Prostate gland (tissue), 2 donors: ENCODE measurements at regions not wholly inside any gene's neighbourhood (a gene's known extent, or its start where the extent isn't known, plus 50 kb on each side); places are given as distances from the start of the nearest gene placed in this dataset.

Source experiments
- DNase-seq: peaks from one replicate; pipeline ENCODE4 v3.0.0-alpha.2; 2019; ENCODE audit warnings: low spot score
- H3K27ac ChIP-seq, 2 donors: fragments of 200-600 bp; sonication (generic); 2 replicates each; pipeline ENCODE4 v1.5.1; 2017 to 2019
- H3K27me3 ChIP-seq: fragments of 200-600 bp; sonication (generic); replicated peaks from 2 replicates; pipeline ENCODE4 v1.5.1; 2019; ENCODE audit not compliant: insufficient read depth
- H3K36me3 ChIP-seq, 2 donors: fragments of 200-600 bp; sonication (generic); 1 replicate in 1 of 2; 2 replicates in 1 of 2; pipeline versions ENCODE4 v1.5.1 to v1.8.1; 2017 to 2019
- H3K4me1 ChIP-seq: fragments of 200-600 bp; sonication (generic); replicated peaks from 2 replicates; pipeline ENCODE4 v1.5.1; 2019
- H3K4me3 ChIP-seq, 2 donors: fragments of 200-600 bp; sonication (generic); 2 replicates each; pipeline ENCODE4 v1.5.1; 2017 to 2019
- H3K9me3 ChIP-seq: fragments of 200-600 bp; sonication (generic); 2 replicates; pipeline ENCODE4 v1.5.1; 2017
- POLR2A ChIP-seq: fragments of 450-650 bp; IDR thresholded peaks from one replicate; pipeline ENCODE4 v1.6.1; 2016; ENCODE audit warnings: antibody characterized with exemption, mild to moderate bottlenecking
- POLR2AphosphoS5 ChIP-seq: sonication (generic); formaldehyde crosslinking; IDR thresholded peaks from one replicate; pipeline ENCODE4 v1.6.1; 2017; ENCODE audit warnings: antibody characterized with exemption
- WGBS: methylation state at CpG from one replicate; pipeline ENCODE4 v1.1.5; 2018; 5-methylcytosine and 5-hydroxymethylcytosine counted together
- intact Hi-C: fragments of 100-400 bp; cut with DNase I; formaldehyde crosslinking; loops from one replicate; pipeline ENCODE4 v1.14.2; 2022
- TF ChIP-seq, protein P1 (sequence below), 4 experiments: fragments of 200-600 bp in 2 of 4; fragments of 450-650 bp in 2 of 4; sonication (generic) in 2 of 4; IDR thresholded peaks; 1 replicate in 3 of 4; 2 replicates in 1 of 4; pipeline ENCODE4 v1.5.1; 2016 to 2019; ENCODE audit warnings: antibody characterized with exemption in 4 of 4, mild to moderate bottlenecking in 2 of 4, moderate library complexity in 2 of 4

DNA sequence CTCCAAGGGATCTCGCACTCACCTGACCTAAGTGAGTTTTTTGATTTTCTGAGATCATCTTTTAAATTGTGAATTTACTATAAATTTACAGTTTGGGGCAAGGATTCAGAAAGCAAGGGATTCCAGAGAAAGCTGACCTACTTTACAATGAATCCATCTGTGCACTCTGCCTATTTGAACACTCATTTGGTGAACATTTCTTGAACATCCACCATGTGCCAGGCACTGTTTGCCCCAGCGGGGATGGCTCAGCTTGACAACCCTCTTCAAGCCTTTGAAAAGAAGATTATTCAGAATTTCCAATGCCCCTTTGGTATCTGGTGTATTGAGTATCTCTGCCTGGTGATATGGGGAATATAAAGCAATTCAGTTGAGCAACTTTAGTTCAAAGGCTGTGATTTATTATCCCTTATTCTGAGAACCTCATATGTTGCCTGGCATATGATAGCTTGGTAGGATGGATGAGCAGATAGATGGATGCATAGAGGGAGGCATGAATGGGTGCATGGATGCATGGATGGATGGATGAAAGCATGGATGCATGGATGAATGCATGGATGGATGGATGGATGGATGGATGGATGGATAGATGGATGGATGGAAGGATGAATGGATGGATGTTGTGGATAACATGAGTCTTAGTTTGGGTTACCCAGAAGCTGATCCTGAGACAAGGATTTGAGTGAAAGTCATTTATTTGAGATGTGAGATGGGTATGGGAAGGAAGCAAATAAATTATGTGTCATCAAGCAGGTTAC, 149.7 kb upstream of the ZNF366 start:
- Histone ChIP-seq H3K27me3 (no peaks in the 10 kb centered on the region), H3K4me3 (no peak overlapping the region), H3K9me3 (no peaks in the 10 kb centered on the region), H3K36me3 (no peaks in the 10 kb centered on the region), H3K27ac (no peak overlapping the region), H3K4me1 (no peaks in the 10 kb centered on the region)
- WGBS = 98% methylated on average over 2 of the region's 2 CpGs
- no peak for DNase-seq
- TF ChIP-seq POLR2A (no peak), POLR2AphosphoS5 (no peak)
- TF ChIP-seq, protein P1, sequence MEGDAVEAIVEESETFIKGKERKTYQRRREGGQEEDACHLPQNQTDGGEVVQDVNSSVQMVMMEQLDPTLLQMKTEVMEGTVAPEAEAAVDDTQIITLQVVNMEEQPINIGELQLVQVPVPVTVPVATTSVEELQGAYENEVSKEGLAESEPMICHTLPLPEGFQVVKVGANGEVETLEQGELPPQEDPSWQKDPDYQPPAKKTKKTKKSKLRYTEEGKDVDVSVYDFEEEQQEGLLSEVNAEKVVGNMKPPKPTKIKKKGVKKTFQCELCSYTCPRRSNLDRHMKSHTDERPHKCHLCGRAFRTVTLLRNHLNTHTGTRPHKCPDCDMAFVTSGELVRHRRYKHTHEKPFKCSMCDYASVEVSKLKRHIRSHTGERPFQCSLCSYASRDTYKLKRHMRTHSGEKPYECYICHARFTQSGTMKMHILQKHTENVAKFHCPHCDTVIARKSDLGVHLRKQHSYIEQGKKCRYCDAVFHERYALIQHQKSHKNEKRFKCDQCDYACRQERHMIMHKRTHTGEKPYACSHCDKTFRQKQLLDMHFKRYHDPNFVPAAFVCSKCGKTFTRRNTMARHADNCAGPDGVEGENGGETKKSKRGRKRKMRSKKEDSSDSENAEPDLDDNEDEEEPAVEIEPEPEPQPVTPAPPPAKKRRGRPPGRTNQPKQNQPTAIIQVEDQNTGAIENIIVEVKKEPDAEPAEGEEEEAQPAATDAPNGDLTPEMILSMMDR (IDR thresholded peaks at IDR 0.05) = no peak
- intact Hi-C loops = no loop called here

DNA sequence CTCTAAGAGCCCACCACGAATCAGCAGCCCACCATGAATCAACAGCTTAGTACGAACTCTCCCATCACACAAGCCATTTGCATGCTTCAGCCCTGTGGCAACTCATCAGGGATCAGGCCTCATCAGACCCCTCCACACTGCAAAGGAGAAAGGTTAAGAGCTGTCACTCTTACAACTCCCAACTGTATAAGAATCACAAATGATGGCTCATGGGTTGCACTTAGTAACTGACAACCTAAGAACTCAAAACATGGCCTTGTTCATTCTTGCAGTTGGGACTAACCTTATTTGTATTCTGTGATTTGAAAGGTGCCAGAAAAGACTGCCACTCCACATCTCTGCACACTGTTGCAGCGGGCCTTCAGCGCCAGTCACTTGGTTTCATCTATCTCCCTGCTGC, 149.1 kb upstream of the ZNF366 start:
- Histone ChIP-seq H3K4me3 (no peak overlapping the region), H3K36me3 (no peaks in the 10 kb centered on the region), H3K27me3 (no peaks in the 10 kb centered on the region), H3K9me3 (no peaks in the 10 kb centered on the region), H3K4me1 (no peaks in the 10 kb centered on the region), H3K27ac (no peak overlapping the region)
- intact Hi-C loops = no loop called here
- no peak for DNase-seq
- WGBS = 96% methylated on average over 4 of the region's 4 CpGs
- TF ChIP-seq POLR2AphosphoS5 = no peak
- TF ChIP-seq, protein P1 (IDR thresholded peaks at IDR 0.05) = no peak
- TF ChIP-seq POLR2A = no peak

DNA sequence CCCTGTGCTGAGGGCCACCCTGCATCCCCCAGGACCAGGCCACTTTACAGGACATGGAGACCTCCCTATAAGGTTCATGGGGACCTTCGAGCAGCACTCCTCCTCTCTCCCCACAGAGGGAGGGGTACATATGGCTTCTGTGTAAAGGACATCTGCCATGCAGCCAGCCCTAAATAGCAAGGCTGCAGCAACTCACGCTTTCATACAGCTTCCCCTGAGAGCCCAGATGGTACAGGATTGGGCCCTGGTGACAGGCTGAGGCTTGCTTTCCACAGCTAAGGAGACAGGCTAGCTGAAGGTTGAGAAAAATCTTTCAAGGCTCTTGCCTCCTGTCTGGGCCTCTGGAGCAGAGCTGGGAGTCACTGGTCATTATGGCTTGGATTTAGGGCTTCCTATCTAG, 147.0 kb upstream of the ZNF366 start:
- no peak overlapping the region for H3K4me3 ChIP-seq
- H3K27ac ChIP-seq = no peak overlapping the region
- 63% methylated on average over 2 of the region's 2 CpGs for WGBS
- H3K36me3 ChIP-seq = no peaks in the 10 kb centered on the region
- H3K27me3 ChIP-seq = no peaks in the 10 kb centered on the region
- no peaks in the 10 kb centered on the region for H3K9me3 ChIP-seq
- H3K4me1 ChIP-seq = no peaks in the 10 kb centered on the region
- no peak for TF ChIP-seq POLR2A
- TF ChIP-seq, protein P1 (IDR thresholded peaks at IDR 0.05) = no peak
- no peak for TF ChIP-seq POLR2AphosphoS5
- intact Hi-C loops = no loop called here
- DNase-seq = no peak

DNA sequence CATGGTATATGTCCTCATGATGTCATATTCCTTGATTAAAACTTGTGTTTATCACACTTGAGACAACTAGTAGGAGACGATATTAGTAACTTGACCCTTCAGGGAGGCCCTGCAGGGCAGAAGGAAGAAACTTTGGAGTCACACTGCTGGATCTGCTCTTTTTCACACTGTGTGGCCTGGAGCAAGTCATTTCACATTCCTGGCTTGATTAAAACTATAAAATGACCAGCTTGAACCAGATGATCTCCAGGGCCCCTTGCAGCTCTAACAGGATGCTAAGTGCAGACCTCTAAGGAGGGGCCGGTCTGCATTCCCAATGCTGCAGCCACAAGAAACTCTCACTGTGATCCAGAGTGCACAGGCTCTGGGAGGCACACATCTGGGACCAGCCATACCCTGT, 146.4 kb upstream of the ZNF366 start:
- Histone ChIP-seq H3K4me3 (no peak overlapping the region), H3K9me3 (no peaks in the 10 kb centered on the region), H3K27ac (no peak overlapping the region), H3K27me3 (no peaks in the 10 kb centered on the region), H3K36me3 (no peaks in the 10 kb centered on the region), H3K4me1 (no peaks in the 10 kb centered on the region)
- no peak for DNase-seq
- TF ChIP-seq POLR2A (no peak), POLR2AphosphoS5 (no peak)
- TF ChIP-seq, protein P1 (IDR thresholded peaks at IDR 0.05) = no peak
- WGBS = 69% methylated on average over 2 of the region's 2 CpGs
- intact Hi-C loops = no loop called here

DNA sequence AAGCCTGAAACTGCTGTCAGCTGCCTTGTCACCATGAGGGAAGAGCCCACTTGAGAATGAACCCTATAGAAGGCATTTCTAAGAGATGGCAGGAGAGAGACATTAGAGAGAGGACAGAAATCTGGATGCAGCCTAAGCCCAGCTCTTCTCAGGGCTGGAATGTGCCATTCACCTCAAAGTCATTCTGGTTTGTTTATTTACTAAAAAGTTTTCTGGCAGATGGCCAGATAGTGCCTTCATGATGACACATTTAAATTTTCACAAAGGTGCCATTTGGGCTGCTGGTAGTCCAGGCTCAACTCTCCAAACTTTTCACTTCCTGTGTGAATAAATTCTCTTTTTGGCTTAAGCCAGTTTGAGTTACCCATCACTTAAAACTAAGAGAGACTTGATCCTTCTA, 144.6 kb upstream of the ZNF366 start:
- intact Hi-C loops = no loop called here
- H3K4me1 ChIP-seq = no peaks in the 10 kb centered on the region
- DNase-seq = no peak
- H3K36me3 ChIP-seq = no peaks in the 10 kb centered on the region
- H3K9me3 ChIP-seq = no peaks in the 10 kb centered on the region
- no peak overlapping the region for H3K27ac ChIP-seq
- TF ChIP-seq POLR2AphosphoS5 = no peak
- TF ChIP-seq POLR2A = no peak
- TF ChIP-seq, protein P1 (IDR thresholded peaks at IDR 0.05) = no peak
- H3K27me3 ChIP-seq = no peaks in the 10 kb centered on the region
- no peak overlapping the region for H3K4me3 ChIP-seq
